ENCODE measurements at regions not wholly inside any gene's neighbourhood (a gene's known extent, or its start where the extent isn't known, plus 50 kb on each side); places are given as distances from the start of the nearest gene placed in this dataset.

GRCh38 chr16:86048882-86049585, 150.1 kb downstream of the IRF8 start:
- DNase-seq (ENCODE audit: missing footprints), result no peak
- no peak for ATAC-seq
- intact Hi-C loops (cut with DNase I), result no loop called here

- intact Hi-C loops (cut with DNase I), result no loop called here
- DNase-seq (ENCODE audit: missing footprints), result no peak
- ATAC-seq, result no peak
Measured at GRCh38 chr16:86049641-86050040, 150.7 kb downstream of the IRF8 start.

- DNase-seq (ENCODE audit: missing footprints), result no peak
- no peak for ATAC-seq
- intact Hi-C loops (cut with DNase I), result no loop called here
Measured at GRCh38 chr16:86050111-86050510, 151.1 kb downstream of the IRF8 start.

GRCh38 chr16:86050591-86051367, 151.8 kb downstream of the IRF8 start:
- intact Hi-C loops (cut with DNase I), result no loop called here

GRCh38 chr16:86051368-86052114, 152.6 kb downstream of the IRF8 start:
- no peak for ATAC-seq
- DNase-seq (ENCODE audit: missing footprints), result no peak
- intact Hi-C loops (cut with DNase I), result no loop called here

More at GRCh38 chr16:86050591-86051367, 151.8 kb downstream of the IRF8 start:
- DNase-seq (ENCODE audit: missing footprints) (no peak), ATAC-seq (no peak)

- intact Hi-C loops (cut with DNase I), result no loop called here
- ATAC-seq (no peak), DNase-seq (ENCODE audit: missing footprints) (no peak)
Measured at GRCh38 chr16:86052115-86052670, 153.2 kb downstream of the IRF8 start.

- DNase-seq (ENCODE audit: missing footprints) (no peak), ATAC-seq (no peak)
- intact Hi-C loops (cut with DNase I), result no loop called here
Measured at GRCh38 chr16:86052926-86053325, 154.0 kb downstream of the IRF8 start.

GRCh38 chr16:86059253-86060171, 160.6 kb downstream of the IRF8 start:
- DNase-seq (ENCODE audit: missing footprints), result peak; percentile 78

GRCh38 chr16:86060381-86061317, 161.7 kb downstream of the IRF8 start:
- intact Hi-C loops (cut with DNase I), result no loop called here
- ATAC-seq (no peak), DNase-seq (ENCODE audit: missing footprints) (no peak)

More at GRCh38 chr16:86059253-86060171, 160.6 kb downstream of the IRF8 start:
- ATAC-seq, result peak; percentile 87
- intact Hi-C loops (cut with DNase I), result no loop called here

GRCh38 chr16:86061318-86061695, 162.3 kb downstream of the IRF8 start:
- intact Hi-C loops (cut with DNase I), result no loop called here
- no peak for DNase-seq (ENCODE audit: missing footprints)
- no peak for ATAC-seq

GRCh38 chr16:86061721-86062120, 162.8 kb downstream of the IRF8 start:
- peak; percentile 22 for ATAC-seq
- DNase-seq (ENCODE audit: missing footprints), result no peak
- intact Hi-C loops (cut with DNase I), result no loop called here

GRCh38 chr16:86062271-86062965, 163.5 kb downstream of the IRF8 start:
- intact Hi-C loops (cut with DNase I), result no loop called here
- no peak for ATAC-seq
- DNase-seq (ENCODE audit: missing footprints), result no peak

GRCh38 chr16:86063760-86064405, 164.9 kb downstream of the IRF8 start:
- ATAC-seq (no peak), DNase-seq (ENCODE audit: missing footprints) (no peak)
- intact Hi-C loops (cut with DNase I), result no loop called here

- DNase-seq (ENCODE audit: missing footprints), result no peak
- no peak for ATAC-seq
- intact Hi-C loops (cut with DNase I), result no loop called here
Measured at GRCh38 chr16:86064431-86065250, 165.7 kb downstream of the IRF8 start.

- intact Hi-C loops (cut with DNase I), result no loop called here
- no peak for DNase-seq (ENCODE audit: missing footprints)
- no peak for ATAC-seq
Measured at GRCh38 chr16:86065711-86066110, 166.7 kb downstream of the IRF8 start.
